ENCODE measurements at regions not wholly inside any gene's neighbourhood (a gene's known extent, or its start where the extent isn't known, plus 50 kb on each side); places are given as distances from the start of the nearest gene placed in this dataset.

DNA sequence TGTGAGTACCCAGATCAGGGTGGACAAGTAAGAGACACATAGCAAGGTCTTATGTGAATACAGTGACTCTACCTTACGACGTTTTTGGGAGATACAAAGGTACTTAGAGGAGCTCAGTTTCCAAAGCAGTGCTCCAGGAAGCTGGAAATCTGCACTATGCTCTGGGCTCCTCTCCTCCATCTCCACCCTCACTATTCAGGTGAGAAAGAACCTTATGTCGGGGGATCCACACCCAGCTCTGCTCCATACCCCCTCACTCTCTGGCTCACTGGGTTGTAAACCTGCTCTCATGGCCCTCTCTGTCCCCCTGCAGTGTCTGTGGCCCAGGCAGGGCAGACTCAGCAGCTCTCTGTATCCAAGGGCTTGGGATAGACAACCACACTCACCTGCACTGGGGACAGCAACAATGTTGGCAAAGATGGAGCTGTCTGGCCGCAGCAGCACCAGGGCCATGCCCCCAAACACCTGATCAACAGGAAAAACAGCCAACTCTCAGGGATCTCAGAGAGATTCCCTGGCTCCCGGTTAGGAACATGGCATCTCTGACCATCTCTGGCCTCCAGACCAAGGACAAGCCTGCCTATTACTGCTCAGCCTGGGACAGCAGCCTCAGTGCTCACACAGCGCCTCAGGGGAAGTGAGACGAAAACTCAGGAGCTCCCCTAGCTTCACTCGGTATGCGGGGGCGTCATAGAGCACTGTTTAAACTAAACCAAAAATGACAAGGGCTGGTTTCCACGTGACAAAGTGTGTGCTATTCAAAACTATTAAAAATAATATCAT, 60.9 kb upstream of the TOP3B start:
- DNase-seq (ENCODE audit: low read depth, low spot score), result no peak
- Histone ChIP-seq H3K27ac (ENCODE audit: low read depth, low read length) (no peak overlapping the region), H3K4me3 (ENCODE audit: low read depth, low read length) (no peak overlapping the region), H3K27me3 (ENCODE audit: control insufficient read depth, insufficient read depth, low read length) (peaks cover 22% of the 10 kb centered on the region), H3K9me3 (ENCODE audit: control insufficient read depth, insufficient read depth, low read length) (no peaks in the 10 kb centered on the region)
- CTCF ChIA-PET, result interaction anchor here (0.5 to 3.7 kb wide), 5 partner anchors 13 to 157 kb away, joined by 4 to 38 read pairs (median 5); no protein-coding TSS in a partner anchor
- POLR2A ChIA-PET, result no interaction called here
- TF ChIP-seq, protein P1, sequence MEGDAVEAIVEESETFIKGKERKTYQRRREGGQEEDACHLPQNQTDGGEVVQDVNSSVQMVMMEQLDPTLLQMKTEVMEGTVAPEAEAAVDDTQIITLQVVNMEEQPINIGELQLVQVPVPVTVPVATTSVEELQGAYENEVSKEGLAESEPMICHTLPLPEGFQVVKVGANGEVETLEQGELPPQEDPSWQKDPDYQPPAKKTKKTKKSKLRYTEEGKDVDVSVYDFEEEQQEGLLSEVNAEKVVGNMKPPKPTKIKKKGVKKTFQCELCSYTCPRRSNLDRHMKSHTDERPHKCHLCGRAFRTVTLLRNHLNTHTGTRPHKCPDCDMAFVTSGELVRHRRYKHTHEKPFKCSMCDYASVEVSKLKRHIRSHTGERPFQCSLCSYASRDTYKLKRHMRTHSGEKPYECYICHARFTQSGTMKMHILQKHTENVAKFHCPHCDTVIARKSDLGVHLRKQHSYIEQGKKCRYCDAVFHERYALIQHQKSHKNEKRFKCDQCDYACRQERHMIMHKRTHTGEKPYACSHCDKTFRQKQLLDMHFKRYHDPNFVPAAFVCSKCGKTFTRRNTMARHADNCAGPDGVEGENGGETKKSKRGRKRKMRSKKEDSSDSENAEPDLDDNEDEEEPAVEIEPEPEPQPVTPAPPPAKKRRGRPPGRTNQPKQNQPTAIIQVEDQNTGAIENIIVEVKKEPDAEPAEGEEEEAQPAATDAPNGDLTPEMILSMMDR (IDR thresholded peaks at IDR 0.05; ENCODE audit: low read depth, low read length), result no peak

DNA sequence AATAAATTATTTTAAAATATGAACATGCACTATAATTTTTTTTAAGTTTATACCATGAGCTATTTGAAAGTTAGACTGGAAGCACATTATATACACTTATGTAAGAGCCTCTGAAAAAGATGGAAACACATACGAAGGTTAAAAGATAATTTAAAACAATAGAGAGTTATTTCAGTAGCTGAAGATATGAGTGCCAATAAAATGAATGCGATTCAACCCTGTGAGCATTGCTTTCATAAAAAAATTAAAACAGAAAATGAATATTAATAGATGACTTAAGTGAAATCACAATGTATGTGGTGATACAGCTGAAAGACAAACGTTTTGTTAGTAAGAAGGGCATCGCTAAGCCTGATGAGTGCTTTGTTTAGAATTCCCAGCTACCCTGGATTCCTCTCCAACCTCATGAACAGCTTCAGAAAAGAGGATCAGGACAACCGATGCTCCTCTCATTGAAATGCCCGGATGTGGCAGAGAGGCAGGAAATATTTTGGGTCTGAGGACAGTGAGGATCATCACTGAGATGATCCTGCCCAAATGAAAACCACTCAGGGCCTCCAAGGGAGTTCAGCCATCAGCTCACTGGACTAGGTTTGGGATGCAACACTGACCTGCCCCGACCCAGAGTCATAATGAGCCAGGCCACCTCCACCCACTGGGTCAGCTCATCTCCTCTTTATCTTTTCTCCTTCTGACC, 60.2 kb upstream of the TOP3B start:
- Histone ChIP-seq H3K27me3 (ENCODE audit: control insufficient read depth, insufficient read depth, low read length) (peaks cover 19% of the 10 kb centered on the region), H3K9me3 (ENCODE audit: control insufficient read depth, insufficient read depth, low read length) (no peaks in the 10 kb centered on the region), H3K4me3 (ENCODE audit: low read depth, low read length) (no peak overlapping the region), H3K27ac (ENCODE audit: low read depth, low read length) (no peak overlapping the region)
- TF ChIP-seq, protein P1 (IDR thresholded peaks at IDR 0.05; ENCODE audit: low read depth, low read length), result no peak
- CTCF ChIA-PET, result interaction anchor here (0.5 to 3.7 kb wide), 5 partner anchors 12 to 157 kb away, joined by 4 to 38 read pairs (median 5); no protein-coding TSS in a partner anchor
- DNase-seq (ENCODE audit: low read depth, low spot score), result no peak
- POLR2A ChIA-PET, result no interaction called here

DNA sequence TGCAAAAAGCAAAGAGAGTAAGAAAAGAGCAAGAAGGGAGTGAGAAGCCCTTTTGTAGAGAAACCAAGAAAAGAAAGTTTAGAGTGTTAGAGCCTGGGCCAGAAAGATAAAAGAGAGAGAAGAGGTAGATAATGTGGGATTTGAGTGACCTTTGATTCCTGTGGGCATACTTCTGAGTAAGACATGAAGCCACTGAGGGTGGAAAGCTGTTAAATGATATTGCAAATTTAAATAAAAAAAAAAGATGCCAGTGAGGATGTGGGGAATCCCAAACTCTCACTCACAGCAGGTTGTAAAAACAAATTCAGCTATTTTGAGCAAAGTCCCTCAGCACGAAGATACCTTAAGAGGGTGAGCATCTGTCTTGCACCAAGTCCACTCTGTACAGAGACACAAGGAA, 59.4 kb upstream of the TOP3B start:
- POLR2A ChIA-PET, result no interaction called here
- CTCF ChIA-PET, result interaction anchor here (0.9 to 3.7 kb wide), 4 partner anchors 11 to 158 kb away, joined by 4 to 38 read pairs (median 4); no protein-coding TSS in a partner anchor

DNA sequence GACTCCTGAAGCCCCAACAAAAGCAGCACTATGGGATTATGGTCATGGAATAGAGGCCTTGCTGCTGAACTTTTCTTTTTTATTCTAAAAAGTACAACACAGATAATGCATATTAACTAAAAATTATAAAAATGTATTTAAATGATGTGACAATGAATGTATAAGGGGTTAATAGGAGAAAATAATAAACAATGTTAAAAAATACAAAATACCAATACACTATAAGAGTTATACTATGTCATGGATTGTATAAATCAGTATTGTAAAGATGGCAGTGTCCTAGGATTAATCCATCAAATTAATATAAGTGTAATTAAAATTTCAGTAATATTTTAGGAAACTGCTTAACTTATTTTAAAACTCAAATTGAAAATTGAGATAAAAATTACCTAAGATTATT, 58.3 kb upstream of the TOP3B start:
- DNase-seq (ENCODE audit: low read depth, low spot score), result no peak
- TF ChIP-seq, protein P1 (IDR thresholded peaks at IDR 0.05; ENCODE audit: low read depth, low read length), result no peak
- Histone ChIP-seq H3K9me3 (ENCODE audit: control insufficient read depth, insufficient read depth, low read length) (no peaks in the 10 kb centered on the region), H3K4me3 (ENCODE audit: low read depth, low read length) (no peak overlapping the region), H3K27ac (ENCODE audit: low read depth, low read length) (no peak overlapping the region), H3K27me3 (ENCODE audit: control insufficient read depth, insufficient read depth, low read length) (peaks cover 8% of the 10 kb centered on the region)
- POLR2A ChIA-PET, result no interaction called here
- CTCF ChIA-PET, result interaction anchor here (3.7 kb wide), 1 partner anchor 20 kb away, joined by 38 read pairs; no protein-coding TSS in a partner anchor

More for the DNA sequence above, 59.4 kb upstream of the TOP3B start:
- Histone ChIP-seq H3K27ac (ENCODE audit: low read depth, low read length) (no peak overlapping the region), H3K4me3 (ENCODE audit: low read depth, low read length) (no peak overlapping the region), H3K9me3 (ENCODE audit: control insufficient read depth, insufficient read depth, low read length) (no peaks in the 10 kb centered on the region), H3K27me3 (ENCODE audit: control insufficient read depth, insufficient read depth, low read length) (peaks cover 14% of the 10 kb centered on the region)
- no peak for DNase-seq (ENCODE audit: low read depth, low spot score)
- TF ChIP-seq, protein P1 (IDR thresholded peaks at IDR 0.05; ENCODE audit: low read depth, low read length), result no peak

DNA sequence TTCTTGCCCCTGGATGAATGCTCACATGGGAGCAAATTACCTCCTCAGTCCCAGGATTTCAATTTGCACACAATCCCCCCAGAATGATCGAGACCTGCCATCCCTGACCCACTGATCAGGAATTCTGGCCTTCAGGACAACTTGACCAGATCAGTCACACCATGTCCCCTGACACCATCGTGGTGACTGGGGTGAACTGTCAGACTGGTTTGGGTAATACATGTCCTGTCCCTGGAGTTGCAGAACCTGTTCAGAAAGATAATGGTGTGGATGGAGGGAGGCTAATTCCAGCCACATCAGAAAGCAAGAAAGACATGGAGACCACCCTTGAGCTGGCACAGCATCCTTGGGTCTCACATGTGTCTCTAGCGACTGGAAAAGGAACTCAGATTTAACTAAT, 57.9 kb upstream of the TOP3B start:
- DNase-seq (ENCODE audit: low read depth, low spot score), result no peak
- Histone ChIP-seq H3K4me3 (ENCODE audit: low read depth, low read length) (no peak overlapping the region), H3K27ac (ENCODE audit: low read depth, low read length) (no peak overlapping the region), H3K27me3 (ENCODE audit: control insufficient read depth, insufficient read depth, low read length) (peaks cover 4% of the 10 kb centered on the region), H3K9me3 (ENCODE audit: control insufficient read depth, insufficient read depth, low read length) (no peaks in the 10 kb centered on the region)
- TF ChIP-seq, protein P1 (IDR thresholded peaks at IDR 0.05; ENCODE audit: low read depth, low read length), result no peak
- ChIA-PET CTCF (interaction anchor here (1.1 kb wide), 1 partner anchor 21 kb away, joined by 4 read pairs; no protein-coding TSS in a partner anchor), POLR2A (no interaction called here)
